MCF 10A (cell line): ENCODE measurements at regions not wholly inside any gene's neighbourhood (a gene's known extent, or its start where the extent isn't known, plus 50 kb on each side); places are given as distances from the start of the nearest gene placed in this dataset.

ENCODE experiments used
- BruUV-seq: library from RNA; stranded (reverse); fragments of 400-500 nt; replicated peaks from 2 replicates; lab custom pipeline; 2021; lab: Mats Ljungman, UMichigan
- CTCF ChIA-PET: fragments of 300-600 bp; sonication (Branson Sonifier 250); formaldehyde crosslinking; extraction: SDS; loops from one replicate; lab custom pipeline; 2021; ENCODE audit warnings: antibody characterized with exemption, inconsistent platforms; lab: Yijun Ruan, JAX
- POLR2A ChIA-PET: fragments of 300-600, 350-650 bp; sonication (Branson Sonifier 250); formaldehyde crosslinking; extraction: SDS; loops from one replicate; lab custom pipeline; 2020; ENCODE audit warnings: antibody characterized with exemption, inconsistent platforms; lab: Yijun Ruan, JAX
- DNase-seq: peaks from one replicate; pipeline ENCODE4 v3.0.0-alpha.2; 2018; ENCODE audit not compliant: unreplicated experiment
- H3K27ac Mint-ChIP-seq: one replicate; pipeline ENCODE4 v1.8.0; 2022; ENCODE audit warnings: mild to moderate bottlenecking, low read depth, mixed read lengths; ENCODE audit not compliant: unreplicated experiment
- H3K27me3 Mint-ChIP-seq: one replicate; pipeline ENCODE4 v1.8.0; 2022; ENCODE audit warnings: mixed read lengths; ENCODE audit not compliant: insufficient read depth, unreplicated experiment
- H3K36me3 Mint-ChIP-seq: one replicate; pipeline ENCODE4 v1.8.0; 2022; ENCODE audit warnings: mild to moderate bottlenecking, moderate library complexity, mixed read lengths; ENCODE audit not compliant: insufficient read depth, unreplicated experiment
- H3K4me1 Mint-ChIP-seq: one replicate; pipeline ENCODE4 v1.8.0; 2022; ENCODE audit warnings: mixed read lengths; ENCODE audit not compliant: insufficient read depth, unreplicated experiment
- H3K4me3 Mint-ChIP-seq: one replicate; pipeline ENCODE4 v1.8.0; 2022; ENCODE audit warnings: mild to moderate bottlenecking, moderate library complexity, mixed read lengths; ENCODE audit not compliant: unreplicated experiment
- H3K9me3 Mint-ChIP-seq: one replicate; pipeline ENCODE4 v1.8.0; 2022; ENCODE audit warnings: mixed read lengths; ENCODE audit not compliant: unreplicated experiment
- CTCF ChIP-seq: fragments of 200-600 bp; IDR thresholded peaks from one replicate; pipeline ENCODE4 v1.8.0; 2022; ENCODE audit warnings: antibody characterized with exemption, mild to moderate bottlenecking; ENCODE audit not compliant: unreplicated experiment
- intact Hi-C: fragments of 100-400 bp; cut with micrococcal nuclease; formaldehyde crosslinking; loops from 2 replicates; pipeline ENCODE4 v1.14.1; 2022

- H3K27me3 Mint-ChIP-seq, result peaks cover 40% of the 10 kb centered on the region
- no peak for DNase-seq
- no peak overlapping the region for H3K4me3 Mint-ChIP-seq
- H3K27ac Mint-ChIP-seq, result no peak overlapping the region
- BruUV-seq, result no TSS peak
- no peaks in the 10 kb centered on the region for H3K4me1 Mint-ChIP-seq
- ChIA-PET CTCF (no interaction called here), POLR2A (no interaction called here)
- intact Hi-C loops, result no loop called here
- H3K36me3 Mint-ChIP-seq, result no peaks in the 10 kb centered on the region
- H3K9me3 Mint-ChIP-seq, result peaks cover 7% of the 10 kb centered on the region
- TF ChIP-seq CTCF, result no peak
These were observed 88.9 kb upstream of the PLPPR1 start for GRCh38 chr9:100939636-100940035.

GRCh38 chr9:100959226-100959625 is 69.3 kb upstream of the PLPPR1 start:
- no peak for TF ChIP-seq CTCF
- ChIA-PET POLR2A (interaction anchor here (0.8 kb wide), 1 partner anchor 1932 kb away, joined by 3 read pairs; no protein-coding TSS in a partner anchor), CTCF (interaction anchor here (0.7 kb wide), 1 partner anchor 50 kb away, joined by 3 read pairs; no protein-coding TSS in a partner anchor)
- no peaks in the 10 kb centered on the region for H3K4me1 Mint-ChIP-seq
- H3K27ac Mint-ChIP-seq, result no peak overlapping the region
- no peak overlapping the region for H3K4me3 Mint-ChIP-seq
- H3K9me3 Mint-ChIP-seq, result no peaks in the 10 kb centered on the region
- intact Hi-C loops, result no loop called here
- H3K27me3 Mint-ChIP-seq, result no peaks in the 10 kb centered on the region
- DNase-seq, result no peak
- no peaks in the 10 kb centered on the region for H3K36me3 Mint-ChIP-seq
- BruUV-seq, result no TSS peak
